ENCODE measurements at regions not wholly inside any gene's neighbourhood (a gene's known extent, or its start where the extent isn't known, plus 50 kb on each side); places are given as distances from the start of the nearest gene placed in this dataset.
A peak's percentile ranks its signal among the peaks of the same experiment; 100 is the strongest.

DNA sequence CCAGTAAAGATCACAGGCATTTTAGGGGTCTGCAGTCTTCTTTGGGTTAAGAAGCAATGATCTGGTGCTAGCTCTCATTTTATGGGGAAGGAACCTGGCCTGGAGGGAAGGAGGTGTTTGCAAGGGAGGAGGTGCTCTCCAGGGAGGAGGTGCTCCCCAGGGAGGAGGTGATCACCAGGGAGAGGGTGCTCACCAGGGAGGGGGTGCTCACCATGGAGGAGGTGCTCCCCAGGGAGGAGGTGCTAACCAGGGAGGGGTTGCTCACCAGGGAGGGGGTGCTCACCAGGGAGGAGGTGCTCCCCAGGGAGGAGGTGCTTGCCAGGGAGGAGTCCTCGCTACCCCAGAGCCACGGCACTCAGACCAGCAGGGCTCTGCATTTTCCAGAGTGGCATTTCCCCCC is 115.7 kb downstream of the TLE3 start:
- CTCF ChIA-PET: interaction anchor here (0.9 kb wide), 1 partner anchor 459 kb away, joined by 3 read pairs; no protein-coding TSS in a partner anchor
- no peaks in the 10 kb centered on the region for H3K9me3 ChIP-seq
- ATAC-seq (no peak), DNase-seq (ENCODE audit: low read depth in 1 of 2, low spot score in 1 of 2) (no peak), FAIRE-seq (no peak)
- peaks cover 5% of the 10 kb centered on the region; the same call in 2 of the 3 replicates for H3K4me1 ChIP-seq
- POLR2A ChIA-PET: no interaction called here
- H3K27ac ChIP-seq: no peak overlapping the region
- H3K4me3 ChIP-seq: no peak overlapping the region
- no peak overlapping the region for H3K4me2 ChIP-seq
- WGBS (ENCODE audit: missing lambda C conversion rate): 48% methylated on average over 2 of the region's 2 CpGs
- TF ChIP-seq HDAC2 (IDR thresholded peaks at IDR 0.05) (no peak), MAFK (IDR thresholded peaks at IDR 0.05; ENCODE audit: partially characterized antibody) (no peak), FOXS1 (CRISPR knock-in tag; IDR thresholded peaks at IDR 0.05) (no peak), TFCP2L1 (CRISPR knock-in tag; IDR thresholded peaks at IDR 0.05) (no peak), POLR2A (IDR thresholded peaks at IDR 0.05; ENCODE audit: low read length) (no peak), JUN (IDR thresholded peaks at IDR 0.05) (no peak), ZFP36 (IDR thresholded peaks at IDR 0.05; ENCODE audit: borderline replicate concordance, partially characterized antibody) (no peak), KDM1A (IDR thresholded peaks at IDR 0.05; ENCODE audit: low read depth) (no peak), CHD2 (IDR thresholded peaks at IDR 0.05; ENCODE audit: low read length, partially characterized antibody) (no peak), TP53 (CRISPR knock-in tag; IDR thresholded peaks at IDR 0.05) (no peak), KDM5A (IDR thresholded peaks at IDR 0.05) (no peak), HOXB5 (CRISPR knock-in tag; IDR thresholded peaks at IDR 0.05) (no peak), HOXB13 (CRISPR knock-in tag; IDR thresholded peaks at IDR 0.05; ENCODE audit: low read depth) (no peak), GATA3 (IDR thresholded peaks at IDR 0.05; ENCODE audit: borderline replicate concordance) (no peak), PHF8 (IDR thresholded peaks at IDR 0.05; ENCODE audit: borderline replicate concordance, low read depth) (no peak), HEYL (CRISPR knock-in tag; IDR thresholded peaks at IDR 0.05) (no peak), CBX8 (IDR thresholded peaks at IDR 0.05) (no peak), RARB (CRISPR knock-in tag; IDR thresholded peaks at IDR 0.05) (no peak), MYC (IDR thresholded peaks at IDR 0.05; ENCODE audit: borderline replicate concordance, low read length) (no peak)

DNA sequence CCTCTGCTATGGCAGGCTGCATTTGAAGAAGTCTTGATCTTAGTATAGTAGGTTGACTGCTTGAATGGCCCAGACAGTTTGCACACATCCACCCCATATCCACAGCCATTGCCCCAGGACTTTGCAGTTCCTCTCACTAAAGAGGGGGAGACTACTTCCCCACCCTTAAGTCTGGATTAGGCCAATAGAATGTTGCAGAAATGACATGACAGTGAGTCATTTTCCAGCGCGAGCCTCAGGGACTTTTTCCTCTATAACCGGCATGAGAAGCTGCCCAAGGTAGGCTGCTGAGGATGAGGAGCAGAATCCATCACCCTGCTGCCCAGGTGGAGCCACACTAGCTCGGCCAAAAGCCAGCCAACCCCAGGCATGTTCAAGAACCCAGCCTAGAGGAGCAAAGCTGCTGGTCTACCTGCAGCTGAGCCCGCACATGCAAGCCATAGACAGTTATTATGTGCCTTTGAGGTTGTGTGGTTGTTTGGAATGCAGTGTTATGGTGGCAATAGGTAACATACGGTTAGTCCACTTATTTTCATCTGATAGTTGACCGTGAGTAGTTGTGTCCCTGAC is 113.9 kb downstream of the TLE3 start:
- WGBS (ENCODE audit: missing lambda C conversion rate): 23% methylated on average over 7 of the region's 7 CpGs
- peaks cover 18% of the 10 kb centered on the region for H3K4me1 ChIP-seq
- no peak overlapping the region for H3K4me2 ChIP-seq
- H3K4me3 ChIP-seq: no peak overlapping the region
- H3K9me3 ChIP-seq: no peaks in the 10 kb centered on the region
- TF ChIP-seq HOXB13 (CRISPR knock-in tag; IDR thresholded peaks at IDR 0.05; ENCODE audit: low read depth) (no peak), CBX2 (IDR thresholded peaks at IDR 0.05; ENCODE audit: borderline replicate concordance, low read depth) (no peak)
- TF ChIP-seq, protein P1, sequence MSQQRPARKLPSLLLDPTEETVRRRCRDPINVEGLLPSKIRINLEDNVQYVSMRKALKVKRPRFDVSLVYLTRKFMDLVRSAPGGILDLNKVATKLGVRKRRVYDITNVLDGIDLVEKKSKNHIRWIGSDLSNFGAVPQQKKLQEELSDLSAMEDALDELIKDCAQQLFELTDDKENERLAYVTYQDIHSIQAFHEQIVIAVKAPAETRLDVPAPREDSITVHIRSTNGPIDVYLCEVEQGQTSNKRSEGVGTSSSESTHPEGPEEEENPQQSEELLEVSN (IDR thresholded peaks at IDR 0.05; ENCODE audit: borderline replicate concordance, low read depth): no peak
- TF ChIP-seq, protein P2, sequence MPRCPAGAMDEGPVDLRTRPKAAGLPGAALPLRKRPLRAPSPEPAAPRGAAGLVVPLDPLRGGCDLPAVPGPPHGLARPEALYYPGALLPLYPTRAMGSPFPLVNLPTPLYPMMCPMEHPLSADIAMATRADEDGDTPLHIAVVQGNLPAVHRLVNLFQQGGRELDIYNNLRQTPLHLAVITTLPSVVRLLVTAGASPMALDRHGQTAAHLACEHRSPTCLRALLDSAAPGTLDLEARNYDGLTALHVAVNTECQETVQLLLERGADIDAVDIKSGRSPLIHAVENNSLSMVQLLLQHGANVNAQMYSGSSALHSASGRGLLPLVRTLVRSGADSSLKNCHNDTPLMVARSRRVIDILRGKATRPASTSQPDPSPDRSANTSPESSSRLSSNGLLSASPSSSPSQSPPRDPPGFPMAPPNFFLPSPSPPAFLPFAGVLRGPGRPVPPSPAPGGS (IDR thresholded peaks at IDR 0.05): no peak
- TF ChIP-seq, protein P3, sequence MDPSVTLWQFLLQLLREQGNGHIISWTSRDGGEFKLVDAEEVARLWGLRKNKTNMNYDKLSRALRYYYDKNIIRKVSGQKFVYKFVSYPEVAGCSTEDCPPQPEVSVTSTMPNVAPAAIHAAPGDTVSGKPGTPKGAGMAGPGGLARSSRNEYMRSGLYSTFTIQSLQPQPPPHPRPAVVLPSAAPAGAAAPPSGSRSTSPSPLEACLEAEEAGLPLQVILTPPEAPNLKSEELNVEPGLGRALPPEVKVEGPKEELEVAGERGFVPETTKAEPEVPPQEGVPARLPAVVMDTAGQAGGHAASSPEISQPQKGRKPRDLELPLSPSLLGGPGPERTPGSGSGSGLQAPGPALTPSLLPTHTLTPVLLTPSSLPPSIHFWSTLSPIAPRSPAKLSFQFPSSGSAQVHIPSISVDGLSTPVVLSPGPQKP (IDR thresholded peaks at IDR 0.05; ENCODE audit: low read depth, low read length): no peak
- FAIRE-seq: no peak
- POLR2A ChIA-PET: no interaction called here
- CTCF ChIA-PET: interaction anchor here (0.6 to 1.2 kb wide), 4 partner anchors 53 to 506 kb away, joined by 3 read pairs; no protein-coding TSS in a partner anchor
- ATAC-seq: no peak; a peak in 1 of 6 replicates
- DNase-seq (ENCODE audit: low read depth in 1 of 2, low spot score in 1 of 2): peak; percentile 15 to 33
- H3K27ac ChIP-seq: no peak overlapping the region
